NB4 (cell line): ENCODE measurements at regions not wholly inside any gene's neighbourhood (a gene's known extent, or its start where the extent isn't known, plus 50 kb on each side); places are given as distances from the start of the nearest gene placed in this dataset.

Experiments used
- DNase-seq: peaks from one replicate; pipeline ENCODE4 v3.0.0; 2010; ENCODE audit warnings: low read depth
- H3K4me3 ChIP-seq: one replicate; pipeline ENCODE4 v1.5.1; 2011; ENCODE audit warnings: mild to moderate bottlenecking, low read depth, low read length, moderate library complexity
- CTCF ChIP-seq: IDR thresholded peaks from one replicate; pipeline ENCODE4 v1.5.1; 2012; ENCODE audit warnings: low read depth, low read length
- MAX ChIP-seq: IDR thresholded peaks from 2 replicates; pipeline ENCODE4 v1.6.1; 2011; ENCODE audit warnings: low read depth, low read length
- MYC ChIP-seq: IDR thresholded peaks from 2 replicates; pipeline ENCODE4 v1.6.1; 2011; ENCODE audit warnings: low read depth, low read length
- POLR2A ChIP-seq: IDR thresholded peaks from 2 replicates; pipeline ENCODE4 v1.6.1; 2011; ENCODE audit warnings: mild to moderate bottlenecking; ENCODE audit not compliant: insufficient read length; ENCODE audit errors: extremely low read depth

GRCh38 chr17:72481572-72481971 is 360.8 kb downstream of the SOX9 start:
- no peak for TF ChIP-seq MYC
- no peak for TF ChIP-seq CTCF
- TF ChIP-seq MAX: no peak
- TF ChIP-seq POLR2A: no peak
- H3K4me3 ChIP-seq: no peak overlapping the region
- no peak for DNase-seq

- no peak for DNase-seq
- no peak overlapping the region for H3K4me3 ChIP-seq
- TF ChIP-seq MYC (no peak), CTCF (no peak), MAX (no peak), POLR2A (no peak)
These were observed 364.8 kb downstream of the SOX9 start for GRCh38 chr17:72485596-72485995.

GRCh38 chr17:72486806-72487205 is 366.0 kb downstream of the SOX9 start:
- TF ChIP-seq POLR2A (no peak), MAX (no peak), MYC (no peak), CTCF (no peak)
- DNase-seq: no peak
- H3K4me3 ChIP-seq: no peak overlapping the region

GRCh38 chr17:72487731-72488494 is 367.1 kb downstream of the SOX9 start:
- no peak overlapping the region for H3K4me3 ChIP-seq
- TF ChIP-seq POLR2A (no peak), MAX (no peak), MYC (no peak), CTCF (no peak)
- no peak for DNase-seq

GRCh38 chr17:72488555-72489271 is 367.9 kb downstream of the SOX9 start:
- no peak for DNase-seq
- H3K4me3 ChIP-seq: no peak overlapping the region
- TF ChIP-seq CTCF (no peak), POLR2A (no peak), MYC (no peak), MAX (no peak)
